ENCODE measurements at regions not wholly inside any gene's neighbourhood (a gene's known extent, or its start where the extent isn't known, plus 50 kb on each side); places are given as distances from the start of the nearest gene placed in this dataset.

DNA sequence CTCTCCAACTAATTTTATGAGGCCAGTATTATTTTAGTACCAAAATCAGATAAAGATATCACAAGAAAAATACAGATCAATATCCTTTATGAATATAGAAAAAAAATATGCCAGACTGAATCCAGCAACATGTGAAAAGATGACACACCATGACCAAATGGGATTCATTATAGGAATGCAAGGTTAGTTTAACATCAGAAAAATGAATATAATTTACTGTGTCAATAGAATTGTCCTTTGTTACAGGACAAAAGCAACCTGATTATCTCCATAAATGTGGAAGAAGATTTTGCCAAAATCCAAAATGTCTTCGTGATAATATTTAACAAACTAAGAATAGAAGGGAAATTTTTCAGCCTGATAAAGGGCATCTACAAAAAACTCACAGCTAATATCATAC, 66.4 kb upstream of the DAB2 start:
- DNase-seq: no peak

DNA sequence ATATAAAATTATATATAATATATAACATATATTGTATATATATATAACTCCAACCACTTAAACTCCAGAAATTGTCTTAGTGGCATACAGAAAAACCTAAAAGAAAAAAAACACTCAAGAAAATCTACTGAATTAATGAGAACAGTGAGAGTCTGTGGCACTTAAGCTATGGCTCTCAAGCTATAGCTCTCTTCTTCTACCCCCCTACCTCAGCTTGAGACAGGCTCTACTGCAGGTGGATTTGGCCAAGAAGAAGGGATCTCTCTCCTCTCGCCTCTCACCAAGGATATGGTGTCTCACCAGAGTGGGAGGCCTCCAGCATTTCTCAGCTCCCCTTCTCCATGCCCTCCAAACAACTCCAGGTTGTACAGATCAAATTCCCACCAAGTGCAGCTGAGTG, 64.5 kb upstream of the DAB2 start:
- no peak for DNase-seq

DNA sequence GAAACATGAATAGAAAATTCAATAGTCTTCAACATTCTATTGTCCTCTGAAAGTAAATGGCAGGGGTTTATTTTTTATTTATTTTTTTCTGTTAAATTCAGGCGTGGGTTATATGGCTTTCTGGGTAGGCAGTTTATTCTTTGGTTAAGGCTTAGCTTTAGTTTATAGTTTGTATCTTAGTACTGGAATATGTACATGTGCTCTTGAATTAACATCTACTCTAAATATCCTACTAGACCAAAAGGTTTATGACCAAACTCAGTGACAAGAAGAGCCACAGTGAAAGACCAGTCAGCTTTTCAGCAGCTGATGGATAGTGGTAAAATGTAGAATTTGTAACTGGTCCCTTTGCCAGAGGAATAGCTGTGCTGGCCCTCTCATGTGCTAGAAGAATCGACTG, 62.0 kb upstream of the DAB2 start:
- no peak for DNase-seq

DNA sequence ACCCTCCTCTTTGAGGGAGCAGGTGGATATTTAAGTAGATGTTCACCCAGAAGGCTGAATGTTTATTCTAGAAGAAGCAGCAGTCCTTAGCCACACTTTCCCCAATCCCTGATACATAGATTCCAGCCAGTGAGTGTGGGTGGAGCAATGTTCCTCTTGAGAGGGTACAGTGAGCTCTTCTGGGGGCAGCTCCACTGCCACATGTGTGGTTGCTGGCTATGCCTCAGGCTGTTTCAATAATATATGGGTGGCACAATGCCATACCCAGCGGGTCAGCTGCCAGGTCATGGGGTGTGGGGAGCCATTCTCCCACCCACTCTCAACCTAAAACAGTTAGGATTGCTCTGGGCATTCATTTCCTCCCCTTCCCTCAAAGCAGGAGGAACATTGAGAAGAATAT, 61.6 kb upstream of the DAB2 start:
- DNase-seq: no peak

DNA sequence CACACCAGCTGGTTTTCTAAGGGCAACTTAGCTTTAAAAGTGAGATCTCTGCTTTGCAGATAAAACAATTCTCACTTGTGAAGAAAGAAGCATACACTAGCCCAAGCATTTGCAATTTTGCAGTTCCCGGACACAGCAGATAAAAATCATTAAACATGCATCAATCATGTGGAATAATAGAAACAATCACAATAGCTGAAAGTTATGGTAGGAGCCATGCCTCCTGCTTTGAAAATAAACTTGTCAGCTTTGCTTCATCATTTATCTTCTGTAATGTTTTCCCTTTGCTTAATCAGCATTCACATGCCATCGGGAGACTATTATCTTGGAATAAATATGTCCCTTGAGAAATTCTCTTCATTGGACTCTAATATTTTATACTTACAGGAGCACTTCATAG, 60.3 kb upstream of the DAB2 start:
- no peak for DNase-seq

DNA sequence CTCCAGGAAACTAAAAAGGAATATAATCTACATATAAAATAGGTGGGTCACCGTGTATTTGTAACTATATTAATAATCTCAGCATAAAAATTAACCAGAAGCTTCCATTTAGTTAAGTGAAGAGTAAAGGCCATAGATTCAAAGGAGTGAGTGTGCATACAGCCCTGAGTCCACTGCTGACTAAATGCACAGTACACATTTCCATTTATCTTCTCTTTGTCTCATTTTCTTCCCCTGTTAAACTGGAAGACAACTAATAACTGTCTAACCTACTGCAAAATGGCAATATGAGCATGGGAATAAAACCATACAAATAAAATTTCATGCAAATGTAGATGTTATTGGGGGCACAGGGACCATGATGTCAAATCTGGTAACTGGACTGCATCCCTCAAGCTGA, 59.9 kb upstream of the DAB2 start:
- DNase-seq: no peak

DNA sequence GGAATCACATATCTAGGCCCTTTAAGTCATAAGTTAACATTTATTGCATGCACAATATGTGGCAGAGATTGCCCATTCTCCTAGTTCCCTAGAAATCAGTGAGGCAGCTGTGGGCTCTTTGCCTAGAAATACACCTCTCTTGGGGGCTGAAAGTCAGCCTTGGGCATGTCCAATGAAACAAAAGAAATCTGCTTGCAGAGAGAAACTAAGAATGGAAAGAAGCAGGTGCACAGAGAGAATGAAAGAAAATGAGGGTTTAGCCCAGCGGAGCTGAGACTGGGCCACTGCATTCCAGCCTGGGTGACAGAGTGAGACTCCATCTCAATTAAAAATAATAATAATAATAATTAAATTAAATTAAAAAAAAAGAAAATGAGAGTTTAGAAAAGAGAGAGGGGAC, 57.3 kb upstream of the DAB2 start:
- DNase-seq: no peak

DNA sequence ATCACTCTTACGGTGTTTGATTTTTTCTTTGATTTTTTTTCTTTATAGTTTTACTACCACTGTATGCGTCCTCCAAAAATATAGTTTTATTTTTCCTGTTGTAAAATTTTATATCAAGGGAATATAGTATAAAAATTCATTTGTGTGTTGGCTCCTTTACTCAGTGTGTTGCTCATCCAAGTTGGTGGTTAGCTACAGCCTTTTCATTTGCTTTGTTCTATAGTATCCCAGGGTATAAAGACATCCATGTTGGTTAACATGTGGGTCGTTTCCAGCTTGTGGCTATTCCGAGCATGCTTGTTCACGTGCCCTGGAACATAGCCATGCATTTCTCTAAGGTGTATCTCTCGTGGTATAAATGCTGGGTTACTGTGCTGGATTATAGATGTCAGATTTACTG, 54.8 kb upstream of the DAB2 start:
- no peak for DNase-seq

DNA sequence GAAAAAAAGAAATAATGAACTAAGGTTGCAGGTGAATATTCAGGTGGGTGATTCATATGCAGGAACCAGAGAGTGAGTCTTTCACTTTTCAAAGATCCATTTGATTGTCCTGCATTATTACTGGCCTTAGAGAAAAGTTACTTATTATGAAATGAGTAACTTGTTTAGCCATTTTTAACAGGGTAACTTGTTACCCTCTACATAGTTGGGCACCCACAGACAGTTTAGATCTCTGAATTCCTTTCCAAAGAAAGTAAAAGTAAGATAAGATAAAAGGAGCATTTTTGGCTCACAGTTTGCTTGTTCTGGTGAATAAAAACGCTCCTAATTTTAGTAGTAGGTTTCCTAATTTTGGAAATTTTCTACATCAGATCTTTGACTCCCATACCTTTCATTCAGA, 54.1 kb upstream of the DAB2 start:
- DNase-seq: no peak

DNA sequence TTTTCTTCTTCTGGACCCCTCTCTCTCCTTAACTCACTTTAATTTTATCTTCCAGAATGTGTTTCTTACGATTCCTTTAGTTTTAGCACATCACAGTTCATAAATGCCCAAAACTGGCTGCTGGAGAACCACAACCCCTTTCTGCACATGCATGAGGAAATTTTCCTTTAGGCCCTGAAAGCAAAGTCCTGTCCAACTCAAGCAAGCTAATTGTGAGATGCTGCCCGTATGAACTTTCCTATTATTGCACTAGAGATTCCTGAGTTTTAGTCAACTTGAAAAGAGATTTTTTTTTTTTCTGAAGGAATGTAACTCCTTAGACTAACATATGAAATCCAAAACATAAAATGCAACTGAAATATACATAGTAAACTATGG, 52.1 kb upstream of the DAB2 start:
- DNase-seq: no peak

DNA sequence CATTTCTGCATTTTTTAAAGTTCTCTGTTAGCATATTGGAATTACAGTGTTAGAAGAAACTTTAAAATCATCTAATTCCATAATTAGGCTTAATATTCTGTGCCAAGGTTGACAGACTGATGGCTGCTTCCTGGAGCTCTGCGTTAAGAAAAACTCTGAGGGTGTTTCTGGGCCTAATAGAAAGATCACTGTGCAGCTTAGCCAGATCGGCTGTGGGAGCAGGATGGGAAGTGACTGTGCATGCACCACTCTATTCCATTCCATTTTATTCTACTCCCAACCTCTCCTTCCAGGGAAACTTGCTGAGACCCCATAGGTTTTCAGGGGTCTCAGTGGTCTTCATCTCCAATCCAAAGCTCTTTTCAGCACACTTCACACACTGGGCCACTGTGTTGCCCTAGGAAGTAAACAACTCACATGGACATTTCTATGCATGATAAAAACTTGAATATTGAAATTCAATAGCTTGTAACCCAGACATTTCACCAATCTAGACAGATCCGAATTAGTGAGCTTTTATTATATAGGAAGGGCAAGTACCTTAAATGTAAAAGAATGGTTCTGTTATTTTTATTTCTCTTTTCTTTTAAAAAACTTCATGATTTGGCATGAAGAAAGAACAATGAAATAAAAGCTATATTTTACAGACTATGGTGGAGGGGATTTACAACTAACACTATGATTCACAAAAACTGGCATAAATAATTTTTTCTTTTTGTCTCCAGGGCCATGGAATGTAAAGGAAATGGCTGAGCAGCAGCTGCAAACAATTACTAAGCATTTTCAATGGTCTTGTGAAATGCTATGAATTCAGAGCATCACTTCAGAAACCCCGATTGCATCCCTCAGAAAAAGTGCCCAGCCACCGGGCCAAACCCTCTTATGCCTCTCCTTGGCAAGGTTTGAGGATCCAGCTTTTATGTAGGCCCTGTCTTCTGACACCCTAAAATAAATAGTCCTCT, 51.4 kb upstream of the DAB2 start:
- no peak for DNase-seq

DNA sequence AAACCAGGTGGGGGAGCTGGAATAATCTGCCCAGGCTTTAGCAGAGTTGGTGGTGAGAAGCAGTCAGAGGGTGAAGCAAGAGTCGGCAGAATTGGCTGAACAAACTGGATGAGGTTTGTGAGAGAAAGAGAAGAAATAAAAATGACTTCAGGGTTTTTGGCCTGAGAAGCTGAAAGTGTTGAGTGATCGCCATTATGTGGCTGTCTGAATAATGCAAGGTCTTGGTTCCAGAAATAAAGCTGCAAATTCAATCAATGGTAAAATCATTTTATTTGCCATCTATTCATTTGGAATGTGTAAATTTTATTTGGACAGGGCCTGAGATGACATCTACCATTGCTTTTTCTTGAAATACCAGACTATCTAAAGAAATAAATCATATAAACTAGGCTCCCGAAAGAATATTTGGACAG, 50.4 kb upstream of the DAB2 start:
- DNase-seq: no peak
